Right atrium auricular region (tissue), 2 donors: ENCODE measurements at regions not wholly inside any gene's neighbourhood (a gene's known extent, or its start where the extent isn't known, plus 50 kb on each side); places are given as distances from the start of the nearest gene placed in this dataset.

Experiments
- DNase-seq: peaks from one replicate; pipeline ENCODE4 v3.0.0-alpha.2; 2019; ENCODE audit warnings: low spot score
- H3K27ac ChIP-seq, 2 donors: fragments of 200-600 bp; sonication (generic); 1 replicate in 1 of 2; 2 replicates in 1 of 2; pipeline ENCODE4 v1.5.1; 2016 to 2019
- H3K27me3 ChIP-seq, 2 donors: fragments of 200-600 bp; sonication (generic); one replicate each; pipeline versions ENCODE4 v1.5.1 to v1.6.0; 2017 to 2019
- H3K36me3 ChIP-seq: fragments of 200-600 bp; sonication (generic); one replicate; pipeline ENCODE4 v1.5.1; 2016
- H3K4me1 ChIP-seq, 2 donors: fragments of 200-600 bp; sonication (generic); one replicate each; pipeline versions ENCODE4 v1.5.1 to v1.6.0; 2017 to 2019
- H3K4me3 ChIP-seq, 2 donors: fragments of 200-600 bp; sonication (generic); 1 replicate in 1 of 2; 2 replicates in 1 of 2; pipeline ENCODE4 v1.5.1; 2017 to 2019; ENCODE audit warnings: mild to moderate bottlenecking in 1 of 2, moderate library complexity in 1 of 2
- H3K9me3 ChIP-seq, 2 donors: fragments of 200-600 bp; sonication (generic); one replicate each; pipeline ENCODE4 v1.5.1; 2019
- TF ChIP-seq, protein P1 (sequence below), 2 donors: fragments of 200-600 bp; sonication (generic); IDR thresholded peaks; one replicate each; pipeline ENCODE4 v1.5.1; 2019; ENCODE audit warnings: antibody characterized with exemption in 2 of 2

DNA sequence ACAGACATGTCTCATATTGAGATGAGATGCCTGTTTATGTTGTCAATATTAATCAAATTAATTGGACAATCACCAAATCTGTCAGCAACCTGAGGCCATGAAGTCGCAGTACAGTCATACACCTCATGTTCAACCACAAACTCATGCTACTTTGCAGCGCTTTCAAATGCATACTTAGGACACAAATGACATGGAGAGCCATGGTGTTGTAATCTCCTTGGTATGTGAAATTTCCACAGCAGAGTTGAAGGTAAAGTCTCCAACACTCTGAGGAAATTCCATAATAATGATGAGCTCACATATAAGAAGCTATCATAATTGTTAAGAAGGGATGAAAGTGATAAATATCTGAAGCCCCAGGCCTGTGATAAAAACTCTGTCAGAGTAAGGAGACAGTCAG lies 873.9 kb downstream of the MCTP2 start:
- Histone ChIP-seq H3K27me3 (no peaks in the 10 kb centered on the region), H3K36me3 (no peaks in the 10 kb centered on the region), H3K4me1 (no peaks in the 10 kb centered on the region), H3K9me3 (no peaks in the 10 kb centered on the region), H3K4me3 (no peak overlapping the region), H3K27ac (no peak overlapping the region)
- no peak for DNase-seq
- TF ChIP-seq, protein P1, sequence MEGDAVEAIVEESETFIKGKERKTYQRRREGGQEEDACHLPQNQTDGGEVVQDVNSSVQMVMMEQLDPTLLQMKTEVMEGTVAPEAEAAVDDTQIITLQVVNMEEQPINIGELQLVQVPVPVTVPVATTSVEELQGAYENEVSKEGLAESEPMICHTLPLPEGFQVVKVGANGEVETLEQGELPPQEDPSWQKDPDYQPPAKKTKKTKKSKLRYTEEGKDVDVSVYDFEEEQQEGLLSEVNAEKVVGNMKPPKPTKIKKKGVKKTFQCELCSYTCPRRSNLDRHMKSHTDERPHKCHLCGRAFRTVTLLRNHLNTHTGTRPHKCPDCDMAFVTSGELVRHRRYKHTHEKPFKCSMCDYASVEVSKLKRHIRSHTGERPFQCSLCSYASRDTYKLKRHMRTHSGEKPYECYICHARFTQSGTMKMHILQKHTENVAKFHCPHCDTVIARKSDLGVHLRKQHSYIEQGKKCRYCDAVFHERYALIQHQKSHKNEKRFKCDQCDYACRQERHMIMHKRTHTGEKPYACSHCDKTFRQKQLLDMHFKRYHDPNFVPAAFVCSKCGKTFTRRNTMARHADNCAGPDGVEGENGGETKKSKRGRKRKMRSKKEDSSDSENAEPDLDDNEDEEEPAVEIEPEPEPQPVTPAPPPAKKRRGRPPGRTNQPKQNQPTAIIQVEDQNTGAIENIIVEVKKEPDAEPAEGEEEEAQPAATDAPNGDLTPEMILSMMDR (IDR thresholded peaks at IDR 0.05): no peak

DNA sequence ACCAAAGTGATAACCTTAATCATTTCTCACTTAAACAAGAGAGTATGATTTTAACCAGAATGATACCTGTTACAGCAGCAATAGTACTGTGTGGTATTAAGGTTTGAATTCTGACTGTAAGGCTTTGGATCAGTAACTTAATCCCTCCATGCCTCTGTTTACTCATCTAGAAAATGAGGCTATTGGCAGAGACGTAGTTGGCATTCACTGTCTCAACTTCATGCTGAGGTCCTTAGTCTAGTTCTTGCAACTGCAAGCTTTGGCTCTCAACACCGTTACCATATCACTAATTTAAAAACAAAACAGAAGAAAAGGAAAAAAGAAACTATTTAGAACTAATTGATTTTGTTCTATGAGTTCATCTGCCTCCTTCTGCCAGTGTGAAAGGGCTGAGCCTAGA lies 875.4 kb downstream of the MCTP2 start:
- Histone ChIP-seq H3K9me3 (no peaks in the 10 kb centered on the region), H3K36me3 (no peaks in the 10 kb centered on the region), H3K4me3 (no peak overlapping the region), H3K4me1 (no peaks in the 10 kb centered on the region), H3K27me3 (no peaks in the 10 kb centered on the region), H3K27ac (no peak overlapping the region)
- TF ChIP-seq, protein P1 (IDR thresholded peaks at IDR 0.05): no peak
- DNase-seq: no peak

DNA sequence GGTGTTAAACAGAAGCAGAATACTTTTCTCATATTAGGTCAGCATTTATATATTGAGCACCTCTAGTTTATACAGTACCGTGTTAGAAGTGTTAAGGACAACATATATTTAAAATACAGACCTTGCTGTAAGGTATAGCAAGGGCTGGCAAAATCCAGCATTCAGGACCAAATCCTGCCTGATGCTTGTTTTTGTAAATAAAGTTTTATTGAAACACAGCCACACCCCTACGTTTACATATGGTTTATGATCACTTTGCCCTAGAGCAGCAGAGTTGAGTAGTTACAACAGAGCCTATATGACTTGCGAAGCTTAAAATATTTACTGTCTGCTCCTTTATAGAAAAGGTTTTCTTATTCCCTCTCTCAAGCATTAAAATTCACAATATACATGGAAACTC lies 877.3 kb downstream of the MCTP2 start:
- Histone ChIP-seq H3K27ac (no peak overlapping the region), H3K4me3 (no peak overlapping the region), H3K36me3 (no peaks in the 10 kb centered on the region), H3K27me3 (no peaks in the 10 kb centered on the region), H3K9me3 (no peaks in the 10 kb centered on the region), H3K4me1 (no peaks in the 10 kb centered on the region)
- TF ChIP-seq, protein P1 (IDR thresholded peaks at IDR 0.05): no peak
- no peak for DNase-seq

DNA sequence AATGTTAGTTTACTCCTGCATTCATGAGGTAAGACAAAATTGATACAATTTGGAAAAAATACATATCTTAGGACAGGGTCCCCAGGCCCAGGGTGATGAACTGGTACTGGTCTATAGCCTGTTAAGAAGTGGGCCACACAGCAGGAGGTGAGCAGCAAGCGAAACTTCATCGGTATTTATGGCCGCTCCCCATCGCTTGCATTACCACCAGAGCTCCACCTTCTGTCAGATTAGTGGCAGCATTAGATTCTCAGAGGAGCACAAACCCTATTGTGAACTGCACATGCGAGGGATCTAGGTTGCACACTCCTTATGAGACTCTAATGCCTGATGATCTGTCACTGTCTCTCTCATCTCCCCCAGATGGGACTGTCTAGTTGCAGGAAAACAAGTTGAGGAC lies 880.6 kb downstream of the MCTP2 start:
- H3K9me3 ChIP-seq: no peaks in the 10 kb centered on the region
- H3K27ac ChIP-seq: no peak overlapping the region
- no peaks in the 10 kb centered on the region for H3K36me3 ChIP-seq
- H3K27me3 ChIP-seq: no peaks in the 10 kb centered on the region
- DNase-seq: no peak
- H3K4me1 ChIP-seq: no peaks in the 10 kb centered on the region
- TF ChIP-seq, protein P1 (IDR thresholded peaks at IDR 0.05): no peak
- no peak overlapping the region for H3K4me3 ChIP-seq

DNA sequence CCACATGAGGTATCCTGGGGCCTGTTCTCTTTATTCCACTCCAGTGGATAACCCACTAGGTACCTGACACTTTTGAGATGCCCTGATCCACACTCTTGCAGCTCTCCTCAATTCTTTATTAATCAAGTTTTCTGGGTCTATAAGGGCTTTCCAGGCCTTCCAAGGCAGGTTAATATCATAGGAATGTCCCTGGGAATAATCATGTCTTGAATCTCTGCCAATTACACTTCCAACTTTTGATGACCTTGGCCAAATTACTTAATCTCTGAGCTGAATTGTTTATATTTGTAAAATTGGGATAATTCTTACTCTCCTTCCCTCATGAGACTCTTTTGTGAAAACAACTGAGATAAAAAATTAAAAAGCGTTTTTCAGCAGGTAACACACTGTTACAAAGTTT lies 881.7 kb downstream of the MCTP2 start:
- Histone ChIP-seq H3K27me3 (no peaks in the 10 kb centered on the region), H3K36me3 (no peaks in the 10 kb centered on the region), H3K9me3 (no peaks in the 10 kb centered on the region), H3K27ac (no peak overlapping the region), H3K4me3 (no peak overlapping the region), H3K4me1 (no peaks in the 10 kb centered on the region)
- TF ChIP-seq, protein P1 (IDR thresholded peaks at IDR 0.05): no peak
- DNase-seq: no peak

DNA sequence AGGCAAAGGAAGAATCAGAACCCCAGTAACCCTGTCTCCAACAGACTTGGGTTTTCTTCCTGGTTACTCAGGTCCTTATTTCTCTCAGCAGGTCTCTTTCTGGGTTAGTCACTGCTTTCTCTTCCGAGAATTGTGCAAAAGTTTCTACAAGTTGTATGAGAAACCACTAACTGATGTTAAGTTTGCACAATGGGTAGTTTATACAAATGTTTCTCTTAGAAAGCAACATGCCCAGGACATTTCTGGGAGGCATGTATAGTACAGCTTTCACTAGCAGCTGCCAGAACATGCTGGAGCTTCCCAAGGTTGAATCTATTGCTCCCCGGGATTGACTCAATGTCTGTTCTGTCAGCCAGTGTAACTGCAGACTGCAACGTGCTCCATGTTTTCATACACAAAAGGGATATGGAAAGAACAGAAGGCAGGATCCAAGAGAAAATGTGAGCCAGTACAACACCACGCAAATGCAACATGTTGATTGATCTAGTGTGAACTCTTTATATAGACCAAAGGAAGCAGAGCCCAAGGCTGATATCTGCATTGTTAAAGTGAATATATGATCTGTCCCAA lies 887.8 kb downstream of the MCTP2 start:
- no peak overlapping the region for H3K27ac ChIP-seq
- no peaks in the 10 kb centered on the region for H3K36me3 ChIP-seq
- no peaks in the 10 kb centered on the region for H3K27me3 ChIP-seq
- no peaks in the 10 kb centered on the region for H3K4me1 ChIP-seq
- H3K4me3 ChIP-seq: no peak overlapping the region
- TF ChIP-seq, protein P1 (IDR thresholded peaks at IDR 0.05): no peak
- DNase-seq: no peak
- H3K9me3 ChIP-seq: no peaks in the 10 kb centered on the region
